SU-DHL-6 (cell line): ENCODE measurements at regions not wholly inside any gene's neighbourhood (a gene's known extent, or its start where the extent isn't known, plus 50 kb on each side); places are given as distances from the start of the nearest gene placed in this dataset.
A peak's percentile ranks its signal among the peaks of the same experiment; 100 is the strongest.

Experiments used
- H2AFZ ChIP-seq: fragments of 200-600 bp; sonication (generic); 2 replicates; pipeline ENCODE4 v1.6.1; 2014; ENCODE audit warnings: low read depth, mild to moderate bottlenecking, moderate library complexity, mixed read lengths, antibody characterized with exemption, low read length; ENCODE audit not compliant: severe bottlenecking
- H3F3A ChIP-seq: fragments of 200-600 bp; shearing (Covaris generic); 2 replicates; pipeline ENCODE4 v1.6.0; 2016; ENCODE audit warnings: antibody characterized with exemption, mild to moderate bottlenecking; ENCODE audit not compliant: insufficient read depth
- H3K27ac ChIP-seq: fragments of 200-600 bp; sonication (generic); 2 replicates; pipeline ENCODE4 v1.5.1; 2016; ENCODE audit warnings: low read depth, mild to moderate bottlenecking, low read length, moderate library complexity, mixed read lengths
- H3K27me3 ChIP-seq: fragments of 200-600 bp; sonication (generic), shearing (Covaris generic); 2 replicates; pipeline ENCODE4 v1.6.0; 2014; ENCODE audit warnings: mild to moderate bottlenecking, low read length
- H3K36me3 ChIP-seq: fragments of 200-600 bp; sonication (generic); 2 replicates; pipeline ENCODE4 v1.6.1; 2014; ENCODE audit warnings: mild to moderate bottlenecking, low read length, mixed read lengths
- H3K4me2 ChIP-seq: fragments of 300-600, 200-600 bp; shearing (Covaris generic), sonication (generic); 2 replicates; pipeline ENCODE4 v1.6.0; 2014; ENCODE audit warnings: low read length, low read depth, mild to moderate bottlenecking; ENCODE audit not compliant: poor library complexity, severe bottlenecking
- H3K4me3 ChIP-seq: fragments of 200-600 bp; sonication (generic); 2 replicates; pipeline ENCODE4 v1.5.1; 2014; ENCODE audit warnings: antibody characterized with exemption, low read length, mild to moderate bottlenecking, mixed read lengths; ENCODE audit not compliant: insufficient read depth, poor library complexity, severe bottlenecking
- H3K79me2 ChIP-seq: fragments of 200-600 bp; sonication (generic); 2 replicates; pipeline ENCODE4 v1.6.1; 2014; ENCODE audit warnings: mild to moderate bottlenecking, low read length, moderate library complexity; ENCODE audit not compliant: insufficient read depth
- H3K9ac ChIP-seq: fragments of 200-600 bp; sonication (generic); 2 replicates; pipeline ENCODE4 v1.7.0; 2014; ENCODE audit warnings: mild to moderate bottlenecking, low read length
- H3K9me2 ChIP-seq: fragments of 200-600 bp; sonication (generic); replicated peaks from 2 replicates; pipeline ENCODE4 v1.6.1; 2014; ENCODE audit warnings: low read length; ENCODE audit not compliant: insufficient read depth
- H3K9me3 ChIP-seq: fragments of 200-600 bp; sonication (generic); 2 replicates; pipeline ENCODE4 v1.6.1; 2014; ENCODE audit warnings: low read length, mixed read lengths; ENCODE audit not compliant: insufficient read depth
- H4K20me1 ChIP-seq: fragments of 200-600 bp; sonication (generic); 2 replicates; pipeline ENCODE4 v1.6.1; 2014; ENCODE audit warnings: low read depth, mild to moderate bottlenecking, antibody characterized with exemption, low read length, moderate library complexity, mixed read lengths
- CTCF ChIP-seq: fragments of 200-600 bp; sonication (generic); IDR thresholded peaks from one replicate; pipeline ENCODE4 v1.5.1; 2017; ENCODE audit warnings: antibody characterized with exemption, mild to moderate bottlenecking, low read length, moderate library complexity; ENCODE audit not compliant: insufficient read depth, poor library complexity, severe bottlenecking
- EZH2phosphoT487 ChIP-seq: fragments of 200-600 bp; sonication (generic), shearing (Covaris generic); conservative IDR thresholded peaks from 2 replicates; pipeline ENCODE4 v1.6.1; 2018; ENCODE audit warnings: mild to moderate bottlenecking, antibody characterized with exemption, low read length, moderate library complexity, mixed read lengths

GRCh38 chr12:29073631-29074239 lies 75.3 kb upstream of the FAR2 start:
- H3K9me3 ChIP-seq = no peaks in the 10 kb centered on the region
- TF ChIP-seq CTCF (peak; percentile 49), EZH2phosphoT487 (no peak)
- H3F3A ChIP-seq = no peaks in the 10 kb centered on the region
- H3K4me2 ChIP-seq = no peak overlapping the region
- H4K20me1 ChIP-seq = no peaks in the 10 kb centered on the region
- H3K27ac ChIP-seq = no peak overlapping the region
- no peak overlapping the region for H3K4me3 ChIP-seq
- H2AFZ ChIP-seq = no peak overlapping the region
- no peaks in the 10 kb centered on the region for H3K9me2 ChIP-seq
- no peaks in the 10 kb centered on the region for H3K79me2 ChIP-seq
- no peaks in the 10 kb centered on the region for H3K36me3 ChIP-seq
- 0 out of 2 replicates have a peak, but pooled peaks cover 3% of the 10 kb centered on the region for H3K27me3 ChIP-seq
- no peak overlapping the region for H3K9ac ChIP-seq

DNA sequence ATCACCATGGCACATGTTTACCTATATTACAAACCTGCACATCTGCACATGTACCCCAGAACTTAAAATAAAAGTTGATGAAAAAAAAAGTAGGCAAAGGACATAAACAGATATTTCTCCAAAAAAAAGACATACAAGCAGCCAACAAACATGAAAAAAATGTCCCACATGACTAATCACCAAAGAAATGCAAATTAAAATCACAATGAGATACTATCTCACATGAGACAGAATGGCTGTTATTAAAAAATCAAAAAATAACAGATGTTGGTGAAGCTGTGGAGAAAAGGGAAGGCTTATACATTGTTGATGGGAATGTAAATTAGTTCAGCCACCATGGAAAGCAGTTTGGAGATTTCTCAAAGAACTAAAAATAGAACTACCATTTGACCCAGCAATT lies 68.0 kb upstream of the FAR2 start:
- H3K4me3 ChIP-seq = no peak overlapping the region

DNA sequence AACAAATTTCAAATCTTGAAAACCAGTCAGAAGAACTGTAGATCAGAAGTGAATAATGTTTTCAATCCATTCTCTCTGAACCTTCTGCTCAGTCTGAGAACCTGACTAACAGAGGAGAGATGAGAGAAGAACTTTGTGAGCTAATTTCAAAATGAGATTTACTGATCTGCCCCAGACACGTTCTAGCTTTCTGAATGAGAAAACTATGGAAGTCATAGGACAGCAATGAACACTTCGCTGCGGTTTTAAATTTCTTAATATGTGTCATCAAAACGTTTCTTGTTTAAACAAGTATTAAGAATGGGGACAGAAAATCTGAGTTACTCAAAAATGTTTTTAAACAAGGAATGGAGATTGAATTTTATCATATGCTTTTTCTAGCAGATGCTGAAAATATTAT lies 66.6 kb upstream of the FAR2 start:
- Histone ChIP-seq H3K9me3 (no peaks in the 10 kb centered on the region), H3K4me2 (no peak overlapping the region), H3K27me3 (no peaks in the 10 kb centered on the region), H3K4me3 (no peak overlapping the region), H3K79me2 (no peaks in the 10 kb centered on the region), H3K36me3 (no peaks in the 10 kb centered on the region), H3K27ac (no peak overlapping the region), H3K9ac (no peak overlapping the region), H4K20me1 (no peaks in the 10 kb centered on the region), H2AFZ (no peak overlapping the region), H3F3A (no peaks in the 10 kb centered on the region), H3K9me2 (no peaks in the 10 kb centered on the region)
- no peak for TF ChIP-seq EZH2phosphoT487
- no peak for TF ChIP-seq CTCF

More for the DNA sequence above, 68.0 kb upstream of the FAR2 start:
- no peaks in the 10 kb centered on the region for H3F3A ChIP-seq
- H3K79me2 ChIP-seq = no peaks in the 10 kb centered on the region
- H3K4me2 ChIP-seq = no peak overlapping the region
- no peaks in the 10 kb centered on the region for H3K9me2 ChIP-seq
- no peak overlapping the region for H2AFZ ChIP-seq
- H3K36me3 ChIP-seq = no peaks in the 10 kb centered on the region
- no peak overlapping the region for H3K9ac ChIP-seq
- no peaks in the 10 kb centered on the region for H3K9me3 ChIP-seq
- no peak overlapping the region for H3K27ac ChIP-seq
- H4K20me1 ChIP-seq = no peaks in the 10 kb centered on the region
- TF ChIP-seq EZH2phosphoT487 = no peak
- TF ChIP-seq CTCF = no peak
- H3K27me3 ChIP-seq = no peaks in the 10 kb centered on the region
